Fibroblast of lung (primary cell): ENCODE measurements at regions not wholly inside any gene's neighbourhood (a gene's known extent, or its start where the extent isn't known, plus 50 kb on each side); places are given as distances from the start of the nearest gene placed in this dataset.
"Not testable (repeated sequence)": the region's sequence is repeated elsewhere in the genome, so short reads cannot be mapped to it uniquely, and the experiment has no call there.

Source experiments
- DNase-seq, 2 donors: peaks; one replicate each; pipeline versions ENCODE4 v3.0.0 to v3.0.0-alpha.2; 2010; ENCODE audit warnings: low read depth in 2 of 2
- H2AFZ ChIP-seq: 2 replicates; pipeline ENCODE4 v1.5.1; 2012; ENCODE audit warnings: low read length, control low read depth, inconsistent platforms
- H3K27ac ChIP-seq: 2 replicates; pipeline ENCODE4 v1.5.1; 2011; ENCODE audit warnings: low read length, control low read depth; ENCODE audit not compliant: insufficient read depth
- H3K27me3 ChIP-seq: 2 replicates; pipeline ENCODE4 v1.5.1; 2011; ENCODE audit warnings: mild to moderate bottlenecking, low read length; ENCODE audit not compliant: control insufficient read depth, insufficient read depth
- H3K36me3 ChIP-seq: 2 replicates; pipeline ENCODE4 v1.5.1; 2011; ENCODE audit warnings: low read length; ENCODE audit not compliant: control insufficient read depth, insufficient read depth
- H3K4me1 ChIP-seq: 2 replicates; pipeline ENCODE4 v1.5.1; 2011; ENCODE audit warnings: low read length; ENCODE audit not compliant: control insufficient read depth, insufficient read depth; ENCODE audit errors: extremely low read depth
- H3K4me2 ChIP-seq: 2 replicates; pipeline ENCODE4 v1.5.1; 2011; ENCODE audit warnings: low read length, control low read depth; ENCODE audit not compliant: insufficient read depth; ENCODE audit errors: extremely low read depth
- H3K4me3 ChIP-seq, 4 experiments: fragments of 200-600 bp in 1 of 4; sonication (generic) in 1 of 4; replicated peaks in 1 of 4; 2 replicates each; pipeline ENCODE4 v1.5.1; 2011 to 2016; ENCODE audit warnings: low read length in 4 of 4, low read depth in 3 of 4, mild to moderate bottlenecking in 3 of 4, control low read depth in 2 of 4, inconsistent platforms in 1 of 4, mixed read lengths in 1 of 4; ENCODE audit not compliant: insufficient read depth in 1 of 4; ENCODE audit errors: control extremely low read depth in 1 of 4
- H3K79me2 ChIP-seq: 2 replicates; pipeline ENCODE4 v1.5.1; 2012; ENCODE audit warnings: mild to moderate bottlenecking, low read length, inconsistent platforms; ENCODE audit not compliant: control insufficient read depth, insufficient read depth
- H3K9ac ChIP-seq: 2 replicates; pipeline ENCODE4 v1.5.1; 2011; ENCODE audit warnings: mild to moderate bottlenecking, low read length, control low read depth; ENCODE audit not compliant: insufficient read depth
- H3K9me3 ChIP-seq: 2 replicates; pipeline ENCODE4 v1.5.1; 2012; ENCODE audit warnings: low read depth, low read length; ENCODE audit not compliant: control insufficient read depth, insufficient read depth
- H4K20me1 ChIP-seq: 2 replicates; pipeline ENCODE4 v1.5.1; 2011; ENCODE audit warnings: low read length; ENCODE audit not compliant: control insufficient read depth, insufficient read depth; ENCODE audit errors: extremely low read depth
- CTCF ChIP-seq, 2 donors: IDR thresholded peaks in 1 of 2; conservative IDR thresholded peaks in 1 of 2; 1 replicate in 1 of 2; 2 replicates in 1 of 2; pipeline ENCODE4 v1.5.1; 2011 to 2012; ENCODE audit warnings: low read length in 2 of 2, control low read depth in 1 of 2, inconsistent platforms in 1 of 2, low read depth in 1 of 2, mild to moderate bottlenecking in 1 of 2
- EZH2 ChIP-seq: IDR thresholded peaks from 2 replicates; pipeline ENCODE4 v1.5.1; 2012; ENCODE audit warnings: low read length, control low read depth, mild to moderate bottlenecking; ENCODE audit errors: missing control alignments

- no peaks in the 10 kb centered on the region for H3K79me2 ChIP-seq
- H3K27me3 ChIP-seq, result no peaks in the 10 kb centered on the region
- H4K20me1 ChIP-seq, result no peaks in the 10 kb centered on the region
- H3K9ac ChIP-seq, result no peak overlapping the region
- no peak overlapping the region for H3K4me3 ChIP-seq
- no peak overlapping the region for H3K4me2 ChIP-seq
- no peaks in the 10 kb centered on the region for H3K36me3 ChIP-seq
- TF ChIP-seq CTCF (conservative IDR thresholded peaks at IDR 0.05 in 1 of 2, IDR thresholded peaks at IDR 0.05 in 1 of 2; ENCODE audit: low read depth in 1 of 2, low read length in 2 of 2) (no peak), EZH2 (no peak)
- DNase-seq, result peak in 1 of 2 donors; percentile 95
- H3K4me1 ChIP-seq, result no peaks in the 10 kb centered on the region
- H3K9me3 ChIP-seq, result no peaks in the 10 kb centered on the region
- no peak overlapping the region for H2AFZ ChIP-seq
- H3K27ac ChIP-seq, result no peak overlapping the region
These were observed 151.0 kb downstream of the MREG start for GRCh38 chr2:215862351-215862771.

- Histone ChIP-seq H2AFZ (no peak overlapping the region), H3K27me3 (no peaks in the 10 kb centered on the region), H3K4me2 (no peak overlapping the region), H3K36me3 (no peaks in the 10 kb centered on the region), H3K79me2 (no peaks in the 10 kb centered on the region), H3K4me1 (no peaks in the 10 kb centered on the region), H3K9me3 (no peaks in the 10 kb centered on the region), H3K27ac (no peak overlapping the region), H3K9ac (no peak overlapping the region), H3K4me3 (no peak overlapping the region), H4K20me1 (no peaks in the 10 kb centered on the region)
- no peak for DNase-seq
- TF ChIP-seq EZH2, result no peak
- TF ChIP-seq CTCF (conservative IDR thresholded peaks at IDR 0.05 in 1 of 2, IDR thresholded peaks at IDR 0.05 in 1 of 2; ENCODE audit: low read depth in 1 of 2, low read length in 2 of 2), result no peak
These were observed 151.6 kb downstream of the MREG start for GRCh38 chr2:215861607-215862350.

- DNase-seq, result no peak
- Histone ChIP-seq H3K4me3 (no peak overlapping the region), H2AFZ (no peak overlapping the region), H4K20me1 (no peaks in the 10 kb centered on the region), H3K9ac (no peak overlapping the region), H3K79me2 (no peaks in the 10 kb centered on the region), H3K4me1 (no peaks in the 10 kb centered on the region), H3K36me3 (no peaks in the 10 kb centered on the region), H3K27me3 (no peaks in the 10 kb centered on the region), H3K9me3 (no peaks in the 10 kb centered on the region), H3K27ac (no peak overlapping the region), H3K4me2 (no peak overlapping the region)
- no peak for TF ChIP-seq EZH2
- TF ChIP-seq CTCF (conservative IDR thresholded peaks at IDR 0.05 in 1 of 2, IDR thresholded peaks at IDR 0.05 in 1 of 2; ENCODE audit: low read depth in 1 of 2, low read length in 2 of 2), result no peak
These were observed 157.3 kb downstream of the MREG start for GRCh38 chr2:215856080-215856479.

GRCh38 chr2:215855308-215855707 lies 158.0 kb downstream of the MREG start:
- not testable (repeated sequence) for H3K4me3 ChIP-seq, H3K36me3 ChIP-seq, DNase-seq

More at GRCh38 chr2:215855308-215855707, 158.0 kb downstream of the MREG start:
- not testable (repeated sequence) for H3K9ac ChIP-seq, H2AFZ ChIP-seq, H3K27me3 ChIP-seq, H3K4me2 ChIP-seq, H3K79me2 ChIP-seq, H3K9me3 ChIP-seq, H4K20me1 ChIP-seq, H3K27ac ChIP-seq, H3K4me1 ChIP-seq
